Breast epithelium (tissue), 4 donors: ENCODE measurements at regions not wholly inside any gene's neighbourhood (a gene's known extent, or its start where the extent isn't known, plus 50 kb on each side); places are given as distances from the start of the nearest gene placed in this dataset.

ENCODE experiments used
- DNase-seq, 2 donors: peaks; one replicate each; pipeline ENCODE4 v3.0.0-alpha.2; 2019; ENCODE audit warnings: low spot score in 2 of 2
- H3K27ac ChIP-seq, 2 donors: fragments of 200-600 bp; sonication (generic) in 1 of 2; one replicate each; pipeline ENCODE4 v1.5.1; 2016 to 2019; ENCODE audit warnings: mild to moderate bottlenecking in 1 of 2
- H3K27me3 ChIP-seq, 2 donors: fragments of 200-600 bp; sonication (generic) in 1 of 2; one replicate each; pipeline versions ENCODE4 v1.5.1 to v1.6.0; 2017 to 2019; ENCODE audit warnings: control low read depth in 1 of 2, mild to moderate bottlenecking in 1 of 2
- H3K36me3 ChIP-seq: fragments of 200-600 bp; one replicate; pipeline ENCODE4 v1.5.1; 2019
- H3K4me1 ChIP-seq, 2 donors: fragments of 200-600 bp; sonication (generic); one replicate each; pipeline ENCODE4 v1.5.1; 2016 to 2019; ENCODE audit warnings: control low read depth in 1 of 2
- H3K4me3 ChIP-seq, 3 donors: fragments of 200-600 bp; sonication (generic); 1 replicate in 2 of 3; 2 replicates in 1 of 3; pipeline ENCODE4 v1.5.1; 2016 to 2019; ENCODE audit warnings: mild to moderate bottlenecking in 3 of 3, moderate library complexity in 2 of 3
- H3K9me3 ChIP-seq, 2 donors: fragments of 200-600 bp; sonication (generic) in 1 of 2; one replicate each; pipeline ENCODE4 v1.5.1; 2016 to 2019; ENCODE audit warnings: control low read depth in 1 of 2
- POLR2A ChIP-seq: fragments of 450-650 bp; IDR thresholded peaks from one replicate; pipeline ENCODE4 v1.6.1; 2016; ENCODE audit warnings: antibody characterized with exemption, mild to moderate bottlenecking, moderate library complexity
- POLR2AphosphoS5 ChIP-seq, 3 donors: sonication (generic); formaldehyde crosslinking; IDR thresholded peaks; one replicate each; pipeline ENCODE4 v1.6.1; 2017; ENCODE audit warnings: antibody characterized with exemption in 3 of 3
- intact Hi-C: fragments of 100-400 bp; cut with DNase I; formaldehyde crosslinking; loops from one replicate; pipeline ENCODE4 v1.15.1; 2023; ENCODE audit warnings: low total_unique reads
- TF ChIP-seq, protein P1 (sequence below), 3 donors: fragments of 450-650 bp; IDR thresholded peaks; one replicate each; pipeline ENCODE4 v1.5.1; 2016 to 2017; ENCODE audit warnings: antibody characterized with exemption in 3 of 3, mild to moderate bottlenecking in 3 of 3, moderate library complexity in 3 of 3

GRCh38 chrX:9204560-9204959, 170.6 kb upstream of the FAM9B start:
- no peaks in the 10 kb centered on the region for H3K36me3 ChIP-seq
- no peaks in the 10 kb centered on the region for H3K4me1 ChIP-seq
- no peaks in the 10 kb centered on the region for H3K9me3 ChIP-seq
- intact Hi-C loops: no loop called here
- no peak for DNase-seq
- TF ChIP-seq POLR2A: no peak
- TF ChIP-seq, protein P1, sequence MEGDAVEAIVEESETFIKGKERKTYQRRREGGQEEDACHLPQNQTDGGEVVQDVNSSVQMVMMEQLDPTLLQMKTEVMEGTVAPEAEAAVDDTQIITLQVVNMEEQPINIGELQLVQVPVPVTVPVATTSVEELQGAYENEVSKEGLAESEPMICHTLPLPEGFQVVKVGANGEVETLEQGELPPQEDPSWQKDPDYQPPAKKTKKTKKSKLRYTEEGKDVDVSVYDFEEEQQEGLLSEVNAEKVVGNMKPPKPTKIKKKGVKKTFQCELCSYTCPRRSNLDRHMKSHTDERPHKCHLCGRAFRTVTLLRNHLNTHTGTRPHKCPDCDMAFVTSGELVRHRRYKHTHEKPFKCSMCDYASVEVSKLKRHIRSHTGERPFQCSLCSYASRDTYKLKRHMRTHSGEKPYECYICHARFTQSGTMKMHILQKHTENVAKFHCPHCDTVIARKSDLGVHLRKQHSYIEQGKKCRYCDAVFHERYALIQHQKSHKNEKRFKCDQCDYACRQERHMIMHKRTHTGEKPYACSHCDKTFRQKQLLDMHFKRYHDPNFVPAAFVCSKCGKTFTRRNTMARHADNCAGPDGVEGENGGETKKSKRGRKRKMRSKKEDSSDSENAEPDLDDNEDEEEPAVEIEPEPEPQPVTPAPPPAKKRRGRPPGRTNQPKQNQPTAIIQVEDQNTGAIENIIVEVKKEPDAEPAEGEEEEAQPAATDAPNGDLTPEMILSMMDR (IDR thresholded peaks at IDR 0.05): no peak
- no peak for TF ChIP-seq POLR2AphosphoS5 (IDR thresholded peaks at IDR 0.05)
- no peak overlapping the region for H3K4me3 ChIP-seq
- H3K27me3 ChIP-seq: peaks cover 0 to 11% of the 10 kb centered on the region in 2 donors
- H3K27ac ChIP-seq: no peak overlapping the region

GRCh38 chrX:9205599-9206223, 171.8 kb upstream of the FAM9B start:
- intact Hi-C loops: no loop called here

DNA sequence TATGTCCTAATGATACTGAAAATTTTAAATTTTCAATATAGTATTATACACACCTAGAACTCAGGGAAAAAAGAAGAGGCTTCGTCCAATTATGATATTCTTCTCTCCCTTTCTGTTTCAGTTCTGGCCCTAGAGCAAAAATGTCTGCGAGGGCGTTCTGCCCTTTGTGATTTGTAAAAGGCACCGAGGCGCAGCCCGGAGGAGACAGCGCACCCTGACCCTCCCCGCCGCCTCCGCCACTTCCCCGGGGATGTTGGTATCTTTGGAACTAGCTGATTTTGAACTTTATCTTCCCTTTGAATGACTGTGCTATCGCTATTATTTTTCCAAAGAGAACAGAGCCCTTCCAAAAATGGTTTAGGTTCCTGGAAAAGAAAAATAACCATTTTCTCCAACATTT, 173.2 kb upstream of the FAM9B start:
- H3K27me3 ChIP-seq: peaks cover 0 to 18% of the 10 kb centered on the region in 2 donors
- no peaks in the 10 kb centered on the region for H3K4me1 ChIP-seq
- no peaks in the 10 kb centered on the region for H3K9me3 ChIP-seq
- no peak overlapping the region for H3K27ac ChIP-seq
- TF ChIP-seq, protein P1 (IDR thresholded peaks at IDR 0.05): no peak
- TF ChIP-seq POLR2AphosphoS5 (IDR thresholded peaks at IDR 0.05): no peak
- no peak for TF ChIP-seq POLR2A
- no peak for DNase-seq
- intact Hi-C loops: no loop called here
- H3K4me3 ChIP-seq: no peak overlapping the region
- H3K36me3 ChIP-seq: no peaks in the 10 kb centered on the region

More at GRCh38 chrX:9205599-9206223, 171.8 kb upstream of the FAM9B start:
- Histone ChIP-seq H3K4me1 (no peaks in the 10 kb centered on the region), H3K27ac (no peak overlapping the region), H3K36me3 (no peaks in the 10 kb centered on the region), H3K9me3 (no peaks in the 10 kb centered on the region), H3K4me3 (no peak overlapping the region), H3K27me3 (peaks cover 0 to 20% of the 10 kb centered on the region in 2 donors)
- TF ChIP-seq POLR2A: no peak
- no peak for TF ChIP-seq POLR2AphosphoS5 (IDR thresholded peaks at IDR 0.05)
- TF ChIP-seq, protein P1 (IDR thresholded peaks at IDR 0.05): no peak
- no peak for DNase-seq

DNA sequence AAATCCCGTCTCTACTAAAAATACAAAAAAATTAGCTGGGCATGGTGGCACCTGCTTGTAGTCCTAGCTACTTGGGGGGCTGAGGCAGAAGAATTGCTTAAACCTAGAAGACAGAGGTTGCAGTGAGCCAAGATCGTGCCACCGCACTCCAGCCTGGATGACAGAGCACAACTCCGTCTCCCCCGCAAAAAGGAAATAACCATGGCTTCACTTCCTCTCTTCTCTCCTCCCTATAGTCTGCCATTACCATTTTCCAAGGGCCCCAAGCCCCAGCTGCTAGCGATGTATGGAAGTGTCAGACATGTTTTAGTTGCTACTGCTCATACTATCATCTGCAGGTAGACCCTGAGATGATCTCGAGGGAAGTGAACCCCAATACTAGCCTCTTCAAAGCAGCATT, 177.3 kb upstream of the FAM9B start:
- TF ChIP-seq, protein P1 (IDR thresholded peaks at IDR 0.05): no peak
- no peak for TF ChIP-seq POLR2AphosphoS5 (IDR thresholded peaks at IDR 0.05)
- TF ChIP-seq POLR2A: no peak

DNA sequence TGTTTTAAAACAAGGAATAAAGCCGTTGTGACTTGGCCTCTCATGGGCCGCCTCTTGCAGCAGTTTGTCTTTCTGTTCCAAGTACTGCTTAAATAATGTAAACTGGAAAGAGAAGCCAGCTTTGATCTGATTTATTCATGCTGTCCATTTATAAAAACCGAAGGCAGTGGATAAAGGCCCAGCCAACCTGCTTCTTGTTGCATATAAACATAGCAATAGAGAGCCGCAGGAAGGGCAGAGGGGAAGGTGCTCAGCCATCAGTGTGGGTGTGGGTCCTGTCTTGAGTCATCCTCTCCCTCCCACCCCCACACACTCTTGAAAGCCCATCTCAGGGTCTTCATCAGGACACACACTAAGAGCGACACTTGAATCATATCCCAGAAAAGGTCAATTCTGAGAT, 187.9 kb upstream of the FAM9B start:
- H3K27me3 ChIP-seq: peaks cover 0 to 4% of the 10 kb centered on the region in 2 donors
- TF ChIP-seq POLR2A: no peak
- TF ChIP-seq POLR2AphosphoS5 (IDR thresholded peaks at IDR 0.05): no peak
- H3K36me3 ChIP-seq: no peaks in the 10 kb centered on the region
- no peaks in the 10 kb centered on the region for H3K4me1 ChIP-seq
- no peak overlapping the region for H3K4me3 ChIP-seq
- no peak overlapping the region for H3K27ac ChIP-seq
- intact Hi-C loops: no loop called here
- no peak for DNase-seq
- H3K9me3 ChIP-seq: no peaks in the 10 kb centered on the region

More for the DNA sequence above, 177.3 kb upstream of the FAM9B start:
- Histone ChIP-seq H3K9me3 (peaks cover 0 to 5% of the 10 kb centered on the region in 2 donors), H3K4me3 (no peak overlapping the region), H3K27me3 (peaks cover 0 to 23% of the 10 kb centered on the region in 2 donors), H3K4me1 (no peaks in the 10 kb centered on the region), H3K27ac (no peak overlapping the region), H3K36me3 (no peaks in the 10 kb centered on the region)
- intact Hi-C loops: no loop called here
- no peak for DNase-seq
